HEK293 (cell line): ENCODE measurements at regions not wholly inside any gene's neighbourhood (a gene's known extent, or its start where the extent isn't known, plus 50 kb on each side); places are given as distances from the start of the nearest gene placed in this dataset.

Experiments
- EGR2 ChIP-seq: fragments of 450-650 bp; formaldehyde crosslinking; IDR thresholded peaks from 2 replicates; pipeline ENCODE4 v1.5.1; 2016; ENCODE audit warnings: low read depth, missing biosample characterization, missing genetic modification characterization
- PRDM4 ChIP-seq: fragments of 450-650 bp; formaldehyde crosslinking; IDR thresholded peaks from 2 replicates; pipeline ENCODE4 v1.5.1; 2017; ENCODE audit warnings: missing biosample characterization, missing genetic modification characterization
- SCRT1 ChIP-seq: fragments of 450-650 bp; formaldehyde crosslinking; IDR thresholded peaks from 2 replicates; pipeline ENCODE4 v1.5.1; 2016; ENCODE audit warnings: missing biosample characterization, missing genetic modification characterization, borderline replicate concordance
- SETDB1 ChIP-seq: IDR thresholded peaks from one replicate; pipeline ENCODE4 v1.6.1; 2017; ENCODE audit warnings: mild to moderate bottlenecking, low read length, moderate library complexity, mixed read lengths; ENCODE audit not compliant: insufficient read length
- TCF7L2 ChIP-seq: IDR thresholded peaks from 2 replicates; pipeline ENCODE4 v1.6.1; 2011; ENCODE audit warnings: low read depth, mild to moderate bottlenecking, inconsistent platforms, low read length, moderate library complexity, borderline replicate concordance
- YY1 ChIP-seq: fragments of 450-650 bp; formaldehyde crosslinking; IDR thresholded peaks from 2 replicates; pipeline ENCODE4 v1.5.1; 2018; ENCODE audit warnings: missing biosample characterization, missing genetic modification characterization
- YY2 ChIP-seq: fragments of 450-650 bp; formaldehyde crosslinking; IDR thresholded peaks from 2 replicates; pipeline ENCODE4 v1.5.1; 2016; ENCODE audit warnings: missing biosample characterization, missing genetic modification characterization
- ZBTB20 ChIP-seq: fragments of 450-650 bp; formaldehyde crosslinking; IDR thresholded peaks from 2 replicates; pipeline ENCODE4 v1.5.1; 2016; ENCODE audit warnings: missing biosample characterization, missing genetic modification characterization
- ZNF114 ChIP-seq: fragments of 450-650 bp; formaldehyde crosslinking; IDR thresholded peaks from 2 replicates; pipeline ENCODE4 v1.5.0; 2017; ENCODE audit warnings: missing biosample characterization, missing genetic modification characterization
- ZNF140 ChIP-seq: fragments of 450-650 bp; formaldehyde crosslinking; IDR thresholded peaks from 2 replicates; pipeline ENCODE4 v1.5.1; 2016; ENCODE audit warnings: missing biosample characterization, missing genetic modification characterization
- ZNF157 ChIP-seq: fragments of 450-650 bp; formaldehyde crosslinking; IDR thresholded peaks from 2 replicates; pipeline ENCODE4 v1.5.1; 2016; ENCODE audit warnings: missing biosample characterization, missing genetic modification characterization
- ZNF18 ChIP-seq: fragments of 450-650 bp; formaldehyde crosslinking; IDR thresholded peaks from 2 replicates; pipeline ENCODE4 v1.5.1; 2016; ENCODE audit warnings: missing biosample characterization, missing genetic modification characterization
- ZNF19 ChIP-seq: fragments of 450-650 bp; formaldehyde crosslinking; IDR thresholded peaks from 2 replicates; pipeline ENCODE4; 2016; ENCODE audit warnings: missing biosample characterization, missing genetic modification characterization, low read depth
- ZNF24 ChIP-seq: fragments of 450-650 bp; formaldehyde crosslinking; IDR thresholded peaks from 2 replicates; pipeline ENCODE4 v1.5.1; 2016; ENCODE audit warnings: missing biosample characterization, missing genetic modification characterization
- ZNF292 ChIP-seq: fragments of 450-650 bp; formaldehyde crosslinking; IDR thresholded peaks from 2 replicates; pipeline ENCODE4 v1.5.1; 2016; ENCODE audit warnings: low read depth, missing biosample characterization, missing genetic modification characterization, borderline replicate concordance
- ZNF311 ChIP-seq: fragments of 450-650 bp; formaldehyde crosslinking; IDR thresholded peaks from 2 replicates; pipeline ENCODE4 v1.5.1; 2017; ENCODE audit warnings: missing biosample characterization, missing genetic modification characterization, borderline replicate concordance
- ZNF335 ChIP-seq: fragments of 450-650 bp; formaldehyde crosslinking; conservative IDR thresholded peaks from 2 replicates; pipeline ENCODE4 v1.5.1; 2016; ENCODE audit warnings: missing biosample characterization, missing genetic modification characterization
- ZNF366 ChIP-seq: fragments of 450-650 bp; formaldehyde crosslinking; conservative IDR thresholded peaks from 2 replicates; pipeline ENCODE4 v1.5.1; 2016; ENCODE audit warnings: missing biosample characterization, missing genetic modification characterization
- ZNF473 ChIP-seq: fragments of 450-650 bp; formaldehyde crosslinking; IDR thresholded peaks from 2 replicates; pipeline ENCODE4 v1.5.1; 2017; ENCODE audit warnings: missing biosample characterization, missing genetic modification characterization
- ZNF670 ChIP-seq: fragments of 450-650 bp; formaldehyde crosslinking; IDR thresholded peaks from 2 replicates; pipeline ENCODE4 v1.5.1; 2016; ENCODE audit warnings: missing biosample characterization, missing genetic modification characterization, low read depth
- TF ChIP-seq, protein P1 (sequence below): fragments of 450-650 bp; formaldehyde crosslinking; IDR thresholded peaks from 2 replicates; pipeline ENCODE4; 2016; ENCODE audit warnings: missing biosample characterization, missing genetic modification characterization
- TF ChIP-seq, protein P2 (sequence below): fragments of 450-650 bp; formaldehyde crosslinking; IDR thresholded peaks from 2 replicates; pipeline ENCODE4 v1.5.1; 2017; ENCODE audit warnings: missing biosample characterization, missing genetic modification characterization
- TF ChIP-seq, protein P3 (sequence below): fragments of 450-650 bp; formaldehyde crosslinking; IDR thresholded peaks from 2 replicates; pipeline ENCODE4 v1.5.1; 2016; ENCODE audit warnings: missing biosample characterization, missing genetic modification characterization
- TF ChIP-seq, protein P4 (sequence below): fragments of 450-650 bp; formaldehyde crosslinking; IDR thresholded peaks from 2 replicates; pipeline ENCODE4 v1.5.1; 2016; ENCODE audit warnings: missing biosample characterization, missing genetic modification characterization

DNA sequence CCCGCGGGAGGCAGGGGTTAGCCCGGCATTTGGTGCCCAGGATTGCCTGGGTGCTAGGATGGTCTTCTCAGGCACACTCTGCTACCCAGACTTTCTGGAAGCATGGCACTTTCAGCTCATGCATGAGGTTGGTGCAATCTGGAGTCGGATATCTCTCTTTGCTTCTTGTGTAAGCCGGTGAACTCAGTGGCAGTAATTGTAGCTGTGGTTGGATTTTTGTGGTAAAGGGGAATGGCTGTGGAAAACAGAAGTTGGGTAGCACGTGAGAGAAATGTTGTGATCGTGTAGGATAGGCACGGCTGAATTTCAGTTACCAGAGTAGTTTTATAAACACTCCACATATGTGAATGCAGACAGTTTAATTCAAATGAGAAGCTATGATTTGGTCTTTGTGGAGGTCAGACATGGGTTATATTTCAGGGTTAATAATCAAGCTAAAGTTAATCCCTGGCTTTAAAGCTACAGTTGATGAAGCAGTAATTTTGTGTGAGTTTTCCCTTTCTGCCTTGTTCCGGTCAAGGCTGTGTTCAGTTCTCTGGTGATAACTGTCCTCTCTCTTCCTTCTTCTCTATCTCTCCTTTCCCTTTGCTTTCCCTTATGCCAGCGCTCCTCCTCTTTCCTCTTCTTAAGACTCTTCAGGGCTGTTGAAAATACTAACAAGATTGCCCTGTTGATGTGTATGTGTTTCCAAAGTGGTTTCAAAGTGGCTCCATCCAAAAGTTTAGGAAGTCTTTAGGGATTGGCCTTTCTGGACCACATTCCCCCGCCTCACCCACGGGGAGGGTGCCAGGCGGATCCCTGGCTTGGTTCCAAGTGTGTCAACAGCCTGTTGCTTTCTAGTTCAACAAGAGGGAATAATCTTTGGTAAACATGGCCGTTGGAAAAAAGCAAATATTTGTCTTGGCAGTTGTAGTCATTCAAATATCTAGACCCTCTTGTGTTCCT is 404.6 kb upstream of the C2CD4B start (continued):
- TF ChIP-seq ZNF473 (tag by site-specific recombination), result no peak
- no peak for TF ChIP-seq ZNF19 (tag by site-specific recombination)
- no peak for TF ChIP-seq ZNF18
- TF ChIP-seq, protein P1, sequence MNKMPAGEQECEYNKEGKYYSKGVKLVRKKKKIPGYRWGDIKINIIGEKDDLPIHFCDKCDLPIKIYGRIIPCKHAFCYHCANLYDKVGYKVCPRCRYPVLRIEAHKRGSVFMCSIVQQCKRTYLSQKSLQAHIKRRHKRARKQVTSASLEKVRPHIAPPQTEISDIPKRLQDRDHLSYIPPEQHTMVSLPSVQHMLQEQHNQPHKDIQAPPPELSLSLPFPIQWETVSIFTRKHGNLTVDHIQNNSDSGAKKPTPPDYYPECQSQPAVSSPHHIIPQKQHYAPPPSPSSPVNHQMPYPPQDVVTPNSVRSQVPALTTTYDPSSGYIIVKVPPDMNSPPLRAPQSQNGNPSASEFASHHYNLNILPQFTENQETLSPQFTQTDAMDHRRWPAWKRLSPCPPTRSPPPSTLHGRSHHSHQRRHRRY, result no peak
- TF ChIP-seq ZNF114 (tag by site-specific recombination), result no peak
- no peak for TF ChIP-seq ZNF140
- TF ChIP-seq PRDM4 (tag by site-specific recombination), result no peak
- TF ChIP-seq ZNF157 (tag by site-specific recombination), result no peak
- no peak for TF ChIP-seq ZNF24 (tag by site-specific recombination)
- no peak for TF ChIP-seq ZNF311
- TF ChIP-seq, protein P2, sequence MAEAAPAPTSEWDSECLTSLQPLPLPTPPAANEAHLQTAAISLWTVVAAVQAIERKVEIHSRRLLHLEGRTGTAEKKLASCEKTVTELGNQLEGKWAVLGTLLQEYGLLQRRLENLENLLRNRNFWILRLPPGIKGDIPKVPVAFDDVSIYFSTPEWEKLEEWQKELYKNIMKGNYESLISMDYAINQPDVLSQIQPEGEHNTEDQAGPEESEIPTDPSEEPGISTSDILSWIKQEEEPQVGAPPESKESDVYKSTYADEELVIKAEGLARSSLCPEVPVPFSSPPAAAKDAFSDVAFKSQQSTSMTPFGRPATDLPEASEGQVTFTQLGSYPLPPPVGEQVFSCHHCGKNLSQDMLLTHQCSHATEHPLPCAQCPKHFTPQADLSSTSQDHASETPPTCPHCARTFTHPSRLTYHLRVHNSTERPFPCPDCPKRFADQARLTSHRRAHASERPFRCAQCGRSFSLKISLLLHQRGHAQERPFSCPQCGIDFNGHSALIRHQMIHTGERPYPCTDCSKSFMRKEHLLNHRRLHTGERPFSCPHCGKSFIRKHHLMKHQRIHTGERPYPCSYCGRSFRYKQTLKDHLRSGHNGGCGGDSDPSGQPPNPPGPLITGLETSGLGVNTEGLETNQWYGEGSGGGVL (tag by site-specific recombination), result peak; percentile 28; the same call in 1 of the 2 replicates
- no peak for TF ChIP-seq YY1 (tag by site-specific recombination)
- TF ChIP-seq, protein P3, sequence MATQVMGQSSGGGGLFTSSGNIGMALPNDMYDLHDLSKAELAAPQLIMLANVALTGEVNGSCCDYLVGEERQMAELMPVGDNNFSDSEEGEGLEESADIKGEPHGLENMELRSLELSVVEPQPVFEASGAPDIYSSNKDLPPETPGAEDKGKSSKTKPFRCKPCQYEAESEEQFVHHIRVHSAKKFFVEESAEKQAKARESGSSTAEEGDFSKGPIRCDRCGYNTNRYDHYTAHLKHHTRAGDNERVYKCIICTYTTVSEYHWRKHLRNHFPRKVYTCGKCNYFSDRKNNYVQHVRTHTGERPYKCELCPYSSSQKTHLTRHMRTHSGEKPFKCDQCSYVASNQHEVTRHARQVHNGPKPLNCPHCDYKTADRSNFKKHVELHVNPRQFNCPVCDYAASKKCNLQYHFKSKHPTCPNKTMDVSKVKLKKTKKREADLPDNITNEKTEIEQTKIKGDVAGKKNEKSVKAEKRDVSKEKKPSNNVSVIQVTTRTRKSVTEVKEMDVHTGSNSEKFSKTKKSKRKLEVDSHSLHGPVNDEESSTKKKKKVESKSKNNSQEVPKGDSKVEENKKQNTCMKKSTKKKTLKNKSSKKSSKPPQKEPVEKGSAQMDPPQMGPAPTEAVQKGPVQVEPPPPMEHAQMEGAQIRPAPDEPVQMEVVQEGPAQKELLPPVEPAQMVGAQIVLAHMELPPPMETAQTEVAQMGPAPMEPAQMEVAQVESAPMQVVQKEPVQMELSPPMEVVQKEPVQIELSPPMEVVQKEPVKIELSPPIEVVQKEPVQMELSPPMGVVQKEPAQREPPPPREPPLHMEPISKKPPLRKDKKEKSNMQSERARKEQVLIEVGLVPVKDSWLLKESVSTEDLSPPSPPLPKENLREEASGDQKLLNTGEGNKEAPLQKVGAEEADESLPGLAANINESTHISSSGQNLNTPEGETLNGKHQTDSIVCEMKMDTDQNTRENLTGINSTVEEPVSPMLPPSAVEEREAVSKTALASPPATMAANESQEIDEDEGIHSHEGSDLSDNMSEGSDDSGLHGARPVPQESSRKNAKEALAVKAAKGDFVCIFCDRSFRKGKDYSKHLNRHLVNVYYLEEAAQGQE (tag by site-specific recombination), result no peak
- TF ChIP-seq EGR2 (tag by site-specific recombination), result no peak
- no peak for TF ChIP-seq ZNF366 (tag by site-specific recombination)
- no peak for TF ChIP-seq ZNF670 (tag by site-specific recombination)
- TF ChIP-seq, protein P4, sequence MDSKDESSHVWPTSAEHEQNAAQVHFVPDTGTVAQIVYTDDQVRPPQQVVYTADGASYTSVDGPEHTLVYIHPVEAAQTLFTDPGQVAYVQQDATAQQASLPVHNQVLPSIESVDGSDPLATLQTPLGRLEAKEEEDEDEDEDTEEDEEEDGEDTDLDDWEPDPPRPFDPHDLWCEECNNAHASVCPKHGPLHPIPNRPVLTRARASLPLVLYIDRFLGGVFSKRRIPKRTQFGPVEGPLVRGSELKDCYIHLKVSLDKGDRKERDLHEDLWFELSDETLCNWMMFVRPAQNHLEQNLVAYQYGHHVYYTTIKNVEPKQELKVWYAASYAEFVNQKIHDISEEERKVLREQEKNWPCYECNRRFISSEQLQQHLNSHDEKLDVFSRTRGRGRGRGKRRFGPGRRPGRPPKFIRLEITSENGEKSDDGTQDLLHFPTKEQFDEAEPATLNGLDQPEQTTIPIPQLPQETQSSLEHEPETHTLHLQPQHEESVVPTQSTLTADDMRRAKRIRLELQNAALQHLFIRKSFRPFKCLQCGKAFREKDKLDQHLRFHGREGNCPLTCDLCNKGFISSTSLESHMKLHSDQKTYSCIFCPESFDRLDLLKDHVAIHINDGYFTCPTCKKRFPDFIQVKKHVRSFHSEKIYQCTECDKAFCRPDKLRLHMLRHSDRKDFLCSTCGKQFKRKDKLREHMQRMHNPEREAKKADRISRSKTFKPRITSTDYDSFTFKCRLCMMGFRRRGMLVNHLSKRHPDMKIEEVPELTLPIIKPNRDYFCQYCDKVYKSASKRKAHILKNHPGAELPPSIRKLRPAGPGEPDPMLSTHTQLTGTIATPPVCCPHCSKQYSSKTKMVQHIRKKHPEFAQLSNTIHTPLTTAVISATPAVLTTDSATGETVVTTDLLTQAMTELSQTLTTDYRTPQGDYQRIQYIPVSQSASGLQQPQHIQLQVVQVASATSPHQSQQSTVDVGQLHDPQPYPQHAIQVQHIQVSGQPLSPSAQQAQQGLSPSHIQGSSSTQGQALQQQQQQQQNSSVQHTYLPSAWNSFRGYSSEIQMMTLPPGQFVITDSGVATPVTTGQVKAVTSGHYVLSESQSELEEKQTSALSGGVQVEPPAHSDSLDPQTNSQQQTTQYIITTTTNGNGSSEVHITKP (tag by site-specific recombination), result no peak
- no peak for TF ChIP-seq TCF7L2
- no peak for TF ChIP-seq ZBTB20 (tag by site-specific recombination)
- TF ChIP-seq SCRT1, result 0 out of 2 replicates have a peak, but pooled peaks have one; percentile 44
- TF ChIP-seq ZNF292 (tag by site-specific recombination), result no peak
- TF ChIP-seq YY2, result no peak
- no peak for TF ChIP-seq SETDB1
- TF ChIP-seq ZNF335 (tag by site-specific recombination), result 0 out of 2 replicates have a peak, but pooled peaks have one; percentile 7
